OCI-LY1 (cell line): ENCODE measurements at regions not wholly inside any gene's neighbourhood (a gene's known extent, or its start where the extent isn't known, plus 50 kb on each side); places are given as distances from the start of the nearest gene placed in this dataset.

ENCODE experiments used
- EZH2 ChIP-seq: fragments of 200-600 bp; sonication (generic), shearing (Covaris generic); IDR thresholded peaks from 2 replicates; pipeline ENCODE4 v1.8.0; 2017; ENCODE audit warnings: borderline replicate concordance, mixed run types, mild to moderate bottlenecking, antibody characterized with exemption, low read length, moderate library complexity, mixed read lengths
- TF ChIP-seq, protein P1 (sequence below): fragments of 200-600 bp; sonication (generic), shearing (Covaris generic); IDR thresholded peaks from 2 replicates; pipeline ENCODE4 v1.5.1; 2017; ENCODE audit warnings: mild to moderate bottlenecking, antibody characterized with exemption, low read length, moderate library complexity, mixed read lengths

DNA sequence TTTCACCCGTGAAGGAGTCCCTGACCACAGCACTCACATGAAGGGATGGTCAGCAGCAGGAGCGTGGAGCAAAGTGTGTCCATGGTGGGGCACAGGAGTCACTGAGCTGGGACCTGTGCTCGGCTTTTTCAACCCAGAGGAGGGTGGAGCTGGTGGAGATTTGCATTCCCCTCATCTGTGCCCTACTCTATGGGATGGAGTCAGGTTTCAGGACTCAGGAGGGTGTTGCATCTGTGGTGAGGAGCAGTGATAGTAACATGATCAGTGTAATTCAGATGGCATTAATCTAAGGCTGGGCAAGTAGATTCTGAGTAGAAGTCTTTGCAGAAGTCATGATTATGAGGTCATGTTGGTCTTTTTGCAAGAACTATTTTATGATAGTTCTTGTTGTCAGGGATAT lies 511.9 kb downstream of the TMEM121 start:
- TF ChIP-seq, protein P1, sequence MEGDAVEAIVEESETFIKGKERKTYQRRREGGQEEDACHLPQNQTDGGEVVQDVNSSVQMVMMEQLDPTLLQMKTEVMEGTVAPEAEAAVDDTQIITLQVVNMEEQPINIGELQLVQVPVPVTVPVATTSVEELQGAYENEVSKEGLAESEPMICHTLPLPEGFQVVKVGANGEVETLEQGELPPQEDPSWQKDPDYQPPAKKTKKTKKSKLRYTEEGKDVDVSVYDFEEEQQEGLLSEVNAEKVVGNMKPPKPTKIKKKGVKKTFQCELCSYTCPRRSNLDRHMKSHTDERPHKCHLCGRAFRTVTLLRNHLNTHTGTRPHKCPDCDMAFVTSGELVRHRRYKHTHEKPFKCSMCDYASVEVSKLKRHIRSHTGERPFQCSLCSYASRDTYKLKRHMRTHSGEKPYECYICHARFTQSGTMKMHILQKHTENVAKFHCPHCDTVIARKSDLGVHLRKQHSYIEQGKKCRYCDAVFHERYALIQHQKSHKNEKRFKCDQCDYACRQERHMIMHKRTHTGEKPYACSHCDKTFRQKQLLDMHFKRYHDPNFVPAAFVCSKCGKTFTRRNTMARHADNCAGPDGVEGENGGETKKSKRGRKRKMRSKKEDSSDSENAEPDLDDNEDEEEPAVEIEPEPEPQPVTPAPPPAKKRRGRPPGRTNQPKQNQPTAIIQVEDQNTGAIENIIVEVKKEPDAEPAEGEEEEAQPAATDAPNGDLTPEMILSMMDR = no peak
- TF ChIP-seq EZH2 = no peak
